Activated CD8-positive, alpha-beta memory T cell treated with anti-CD3 and anti-CD28 coated beads for 36 hours (primary cell): ENCODE measurements at regions not wholly inside any gene's neighbourhood (a gene's known extent, or its start where the extent isn't known, plus 50 kb on each side); places are given as distances from the start of the nearest gene placed in this dataset.

ENCODE experiments used
- CTCF ChIA-PET: fragments of 350-600 bp; sonication (Branson Sonifier 250); formaldehyde crosslinking; loops from one replicate; lab custom pipeline; 2021; ENCODE audit warnings: antibody characterized with exemption; lab: Charles Lee
- POLR2A ChIA-PET: fragments of 350-600 bp; sonication (Branson Sonifier 250); formaldehyde crosslinking; loops from one replicate; lab custom pipeline; 2021; ENCODE audit warnings: antibody characterized with exemption; lab: Charles Lee

DNA sequence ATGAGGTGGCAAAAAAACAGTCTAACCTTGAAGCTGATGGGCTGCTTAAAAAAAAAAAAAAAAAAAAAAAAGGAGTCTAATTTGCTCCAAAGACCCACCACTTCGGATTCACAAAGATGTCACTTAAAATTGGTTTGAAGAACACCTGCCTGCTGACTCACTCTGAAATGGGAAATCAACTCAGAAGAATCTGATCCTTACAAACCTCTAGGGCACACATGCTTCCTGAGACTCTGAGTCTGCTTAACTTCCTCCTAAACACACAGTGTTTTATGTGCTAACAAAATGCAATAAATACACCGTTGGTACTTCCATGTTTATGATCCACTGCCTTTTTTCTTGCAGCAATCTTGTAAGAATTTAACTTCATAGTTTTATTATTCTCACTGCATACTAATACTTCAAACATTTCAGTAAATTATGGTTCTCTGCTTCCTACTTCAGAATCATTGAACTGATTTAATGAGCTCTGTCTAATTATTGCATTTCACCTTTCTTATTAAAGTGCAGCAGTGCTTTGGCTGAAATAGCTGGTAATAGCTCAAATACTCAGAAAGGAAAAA, 73.0 kb upstream of the FRMD4B start:
- CTCF ChIA-PET: no interaction called here
- POLR2A ChIA-PET: no interaction called here

DNA sequence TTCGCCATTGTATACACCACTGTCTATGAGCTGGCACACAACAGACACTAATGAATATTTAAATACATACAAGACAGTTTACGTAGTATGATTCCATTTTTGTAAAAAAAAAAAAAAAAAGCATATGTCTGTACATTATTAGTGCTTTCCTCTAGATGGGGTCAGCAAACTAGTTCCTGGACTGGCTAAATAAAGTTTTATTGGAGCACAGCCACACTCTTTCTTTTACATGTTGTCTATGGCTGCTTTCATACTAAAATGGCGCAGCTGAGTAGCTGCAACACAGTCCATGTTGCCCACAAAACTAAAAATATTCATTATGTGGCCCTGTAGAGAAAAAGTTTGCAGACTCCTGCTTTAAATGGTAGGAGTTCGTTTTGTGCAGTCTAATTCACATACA, 70.7 kb upstream of the FRMD4B start:
- CTCF ChIA-PET: no interaction called here
- POLR2A ChIA-PET: no interaction called here

DNA sequence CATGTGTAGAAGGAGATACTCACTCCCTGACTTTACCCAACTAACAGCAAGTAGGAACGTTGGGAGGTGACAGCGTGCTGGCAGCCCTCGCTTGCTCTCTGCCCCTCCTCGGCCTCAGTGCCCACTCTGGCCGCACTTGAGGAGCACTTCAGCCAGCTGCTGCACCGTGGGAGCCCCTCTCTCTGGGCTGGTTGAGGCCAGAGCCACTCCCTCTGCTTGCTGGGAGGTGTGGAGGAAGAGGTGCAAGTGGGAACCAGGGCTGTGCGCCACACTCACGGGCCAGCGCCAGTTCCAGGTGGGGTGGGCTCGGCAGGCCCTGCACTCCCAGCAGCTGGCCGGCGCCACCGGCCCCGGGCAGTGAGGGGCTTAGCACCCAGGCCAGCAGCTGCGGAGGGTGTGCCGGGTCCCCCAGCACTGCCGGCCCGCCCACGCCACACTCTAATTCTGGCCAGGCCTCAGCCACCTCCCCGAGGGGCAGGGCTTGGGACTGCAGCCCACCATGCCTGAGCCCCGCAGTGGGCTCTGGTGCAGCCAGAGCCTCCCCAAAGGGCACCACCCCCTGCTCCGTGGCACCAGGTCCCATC, 68.4 kb upstream of the FRMD4B start:
- CTCF ChIA-PET: no interaction called here
- POLR2A ChIA-PET: no interaction called here

DNA sequence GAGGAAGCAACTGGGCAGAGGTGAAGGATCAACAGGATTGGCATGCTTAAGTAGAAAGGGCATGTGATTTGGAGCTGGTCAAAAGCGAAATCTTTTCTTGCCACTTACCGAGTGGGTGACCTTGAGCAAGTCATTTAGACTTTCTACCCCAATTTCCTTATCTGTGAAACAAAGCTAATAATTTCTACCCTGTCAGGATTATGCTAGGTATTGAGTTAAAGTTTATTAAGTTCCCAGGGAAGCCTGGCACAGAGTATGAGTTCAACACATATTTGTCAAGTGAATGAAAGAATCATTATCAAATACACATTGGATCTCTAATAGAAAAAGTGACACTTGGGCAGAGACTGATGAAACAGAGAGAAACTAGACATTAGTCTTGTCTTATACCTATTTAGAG, 66.4 kb upstream of the FRMD4B start:
- POLR2A ChIA-PET: no interaction called here
- CTCF ChIA-PET: no interaction called here

DNA sequence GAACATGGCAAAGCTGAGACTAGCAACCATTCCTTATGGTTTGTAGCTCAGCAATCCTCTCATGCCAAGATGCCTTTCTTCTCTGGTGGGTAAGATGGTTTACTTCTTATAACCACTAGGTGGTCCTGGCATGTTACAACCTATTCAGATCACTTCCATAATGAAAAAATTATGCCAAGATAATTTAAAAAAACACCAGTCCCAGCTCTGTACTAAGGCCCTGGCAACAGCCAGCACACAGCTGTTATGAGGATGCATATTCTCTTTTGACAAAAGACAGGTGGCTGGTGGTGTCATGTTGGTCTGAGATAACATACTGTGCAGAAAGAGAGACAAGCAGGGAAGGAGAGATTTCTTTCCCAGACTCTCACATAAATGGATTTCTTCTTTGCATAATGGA, 65.7 kb upstream of the FRMD4B start:
- POLR2A ChIA-PET: no interaction called here
- CTCF ChIA-PET: no interaction called here

DNA sequence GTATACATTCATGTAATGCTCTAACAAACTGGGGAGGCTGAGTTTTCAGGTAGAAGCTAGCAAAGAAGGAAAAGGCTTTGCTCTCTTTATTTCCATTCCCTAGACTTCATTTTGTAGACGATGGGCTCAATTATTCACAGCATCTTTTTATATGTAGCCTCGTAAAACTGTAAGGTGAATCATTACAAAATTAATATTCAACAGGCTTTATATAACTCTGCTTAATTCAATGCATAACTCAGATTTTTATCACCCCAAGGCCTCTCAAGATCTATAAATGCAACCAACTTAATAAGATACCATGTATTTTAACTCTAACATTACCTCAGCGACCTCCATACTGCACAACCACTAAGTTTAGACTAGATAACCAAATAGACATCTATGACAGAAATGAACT, 63.0 kb upstream of the FRMD4B start:
- ChIA-PET POLR2A (no interaction called here), CTCF (no interaction called here)

DNA sequence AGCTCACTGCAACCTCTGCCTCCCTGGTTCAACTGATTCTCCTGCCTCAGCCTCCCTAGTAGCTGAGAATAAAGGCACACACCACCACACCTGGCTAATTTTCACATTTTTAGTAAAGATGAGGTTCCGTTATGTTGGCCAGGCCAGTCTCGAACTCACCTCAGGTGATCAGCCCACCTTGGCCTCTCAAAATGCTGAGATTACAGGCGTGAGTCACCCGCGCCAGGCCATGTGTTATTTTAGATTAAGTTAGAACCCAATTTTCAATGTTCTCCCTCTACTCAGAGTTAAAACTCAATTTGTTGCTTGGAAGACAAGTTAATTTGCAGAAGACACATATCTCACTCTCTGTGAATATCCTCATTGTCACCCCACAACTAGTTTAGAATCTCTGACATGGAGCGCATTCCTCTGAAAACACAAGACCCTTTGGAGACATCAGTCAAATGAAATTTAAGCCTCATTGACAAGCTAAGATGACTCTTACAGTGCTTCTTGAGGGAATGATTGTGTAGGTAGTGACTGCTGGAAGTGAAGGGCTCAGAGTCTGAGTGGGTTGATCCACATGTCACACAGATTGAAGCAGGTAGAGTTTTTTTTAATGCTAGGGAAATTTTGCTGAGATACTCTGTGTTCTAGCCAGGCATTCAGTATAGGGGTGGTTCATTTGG, 60.6 kb upstream of the FRMD4B start:
- POLR2A ChIA-PET: no interaction called here
- CTCF ChIA-PET: no interaction called here

DNA sequence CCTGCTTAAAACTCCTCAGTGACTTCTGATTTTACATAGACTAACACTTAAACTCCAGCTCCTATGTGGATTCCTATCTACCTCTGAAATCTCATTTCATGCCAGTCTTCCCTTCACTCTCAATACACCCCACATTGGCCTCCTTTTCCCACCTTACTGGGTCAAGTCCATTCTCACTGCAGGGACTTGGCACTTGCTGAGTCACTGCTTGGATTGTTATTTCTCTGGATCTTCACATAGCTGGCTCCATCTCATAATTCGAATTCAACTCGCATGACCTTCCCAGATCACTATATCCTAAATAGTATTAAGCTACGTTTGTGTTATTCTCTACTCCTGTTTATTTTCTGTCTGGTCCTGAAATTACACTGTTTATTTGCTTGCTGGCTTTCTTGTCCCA, 59.6 kb upstream of the FRMD4B start:
- POLR2A ChIA-PET: no interaction called here

DNA sequence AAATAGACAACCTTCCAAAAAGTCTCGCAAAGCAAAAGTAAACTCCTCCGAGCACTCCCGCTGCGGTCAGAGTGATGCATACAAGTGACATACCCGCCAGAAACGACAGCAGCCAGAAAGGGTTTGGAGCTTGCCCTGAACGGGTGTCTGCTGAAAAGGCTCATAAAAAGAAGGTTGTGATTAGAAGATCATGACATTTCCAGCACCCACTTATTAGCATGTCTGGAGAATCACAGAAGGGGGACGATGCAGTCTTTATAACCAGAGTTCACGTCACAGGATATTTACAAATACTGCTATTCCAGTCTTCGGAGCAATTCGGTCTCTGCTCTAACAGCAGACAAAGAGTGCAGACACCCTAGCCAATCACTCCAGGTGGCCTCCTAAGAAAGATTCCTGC, 59.1 kb upstream of the FRMD4B start:
- POLR2A ChIA-PET: no interaction called here
- CTCF ChIA-PET: no interaction called here

More for the DNA sequence above, 59.6 kb upstream of the FRMD4B start:
- CTCF ChIA-PET: no interaction called here

DNA sequence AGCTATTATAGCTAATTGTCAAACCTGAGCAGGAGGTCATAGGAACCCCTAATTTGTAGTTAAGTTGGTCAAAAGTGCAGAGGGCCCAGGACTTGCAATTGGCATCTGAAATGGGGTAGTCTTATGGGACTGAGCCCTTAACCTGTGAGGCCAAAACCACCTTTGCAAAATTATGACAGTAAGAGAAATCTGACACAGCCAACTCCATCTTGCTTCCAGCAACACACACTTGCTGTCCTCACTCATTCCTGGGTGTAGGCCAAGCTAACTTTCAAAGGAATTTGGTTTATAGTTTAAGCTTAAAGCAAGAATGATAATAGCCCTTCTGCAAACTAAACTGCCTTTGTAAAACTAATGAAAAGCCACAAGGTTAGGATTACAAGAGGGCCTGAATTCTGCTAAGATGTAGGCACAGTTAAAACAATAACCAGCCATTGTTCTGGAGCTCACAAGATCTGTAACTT, 57.6 kb upstream of the FRMD4B start:
- CTCF ChIA-PET: no interaction called here
- POLR2A ChIA-PET: interaction anchor here (0.6 kb wide), 1 partner anchor 114 kb away, joined by 3 read pairs; no protein-coding TSS in a partner anchor

DNA sequence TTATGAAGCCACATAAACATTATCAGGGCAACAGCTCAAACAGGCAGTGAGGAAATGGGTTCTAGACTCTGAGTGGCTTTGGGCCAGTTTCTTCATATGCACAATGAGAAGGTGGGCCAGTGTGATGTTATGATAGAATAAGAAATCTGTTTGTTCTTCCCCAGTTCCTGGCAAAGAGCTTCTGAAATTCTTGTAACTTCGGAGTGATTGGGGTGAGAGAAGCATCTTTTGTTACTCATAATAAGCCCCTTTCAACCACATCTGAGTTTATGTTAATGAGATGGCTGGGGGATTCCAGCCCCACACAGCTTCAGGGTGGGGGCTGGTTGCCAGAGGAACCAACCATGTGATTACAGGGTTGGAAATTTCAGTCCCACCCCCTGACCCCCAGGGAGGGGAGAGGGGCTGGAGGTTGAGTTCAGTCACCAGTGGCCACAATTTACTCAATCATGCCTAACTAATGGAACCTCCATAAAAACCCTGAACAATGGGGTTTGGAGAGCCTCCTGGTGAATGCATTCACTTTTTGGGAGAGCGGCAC, 57.0 kb upstream of the FRMD4B start:
- ChIA-PET CTCF (no interaction called here), POLR2A (no interaction called here)

DNA sequence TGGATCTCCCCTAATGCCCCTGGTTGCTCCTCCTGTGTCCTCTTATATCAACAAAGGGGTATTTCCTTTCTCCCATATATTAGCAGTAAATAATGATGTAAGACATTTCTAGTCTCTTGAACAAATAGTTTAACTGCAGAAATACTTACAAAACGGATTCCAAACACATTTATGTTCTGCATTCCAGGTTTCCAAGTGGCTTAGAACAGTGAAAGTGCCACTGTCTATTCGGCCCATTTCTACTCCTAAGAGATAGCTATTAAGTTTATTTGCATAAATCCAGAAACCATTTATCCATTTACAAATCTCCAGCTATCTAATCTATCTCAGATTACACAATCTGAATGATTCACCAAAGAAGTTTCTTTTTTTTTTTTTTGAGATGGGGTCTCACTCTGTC, 55.8 kb upstream of the FRMD4B start:
- CTCF ChIA-PET: interaction anchor here (0.6 to 0.7 kb wide), 2 partner anchors 221 to 244 kb away, joined by 3 read pairs; no protein-coding TSS in a partner anchor
- POLR2A ChIA-PET: no interaction called here

DNA sequence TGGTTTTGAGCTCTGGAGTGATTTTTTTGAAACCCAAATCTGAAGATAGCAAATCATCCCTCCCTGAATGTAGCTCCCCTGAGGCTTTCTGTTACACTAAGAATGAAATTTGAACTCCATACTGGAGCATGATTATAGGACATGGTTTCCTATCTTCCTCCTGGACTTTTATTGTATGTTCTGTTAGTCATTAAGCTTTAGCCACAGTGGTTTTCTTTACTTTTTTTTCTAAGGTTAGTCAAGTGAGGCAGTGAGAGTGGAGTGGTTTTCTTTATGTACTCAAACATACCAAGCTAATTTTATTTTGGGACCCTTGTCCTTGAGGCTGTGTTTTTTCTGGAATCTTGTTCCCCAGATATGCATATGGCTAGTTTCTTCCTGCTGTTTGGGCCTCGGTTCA, 55.2 kb upstream of the FRMD4B start:
- CTCF ChIA-PET: interaction anchor here (0.6 to 0.7 kb wide), 3 partner anchors 131 to 243 kb away, joined by 3 read pairs; no protein-coding TSS in a partner anchor
- POLR2A ChIA-PET: no interaction called here

DNA sequence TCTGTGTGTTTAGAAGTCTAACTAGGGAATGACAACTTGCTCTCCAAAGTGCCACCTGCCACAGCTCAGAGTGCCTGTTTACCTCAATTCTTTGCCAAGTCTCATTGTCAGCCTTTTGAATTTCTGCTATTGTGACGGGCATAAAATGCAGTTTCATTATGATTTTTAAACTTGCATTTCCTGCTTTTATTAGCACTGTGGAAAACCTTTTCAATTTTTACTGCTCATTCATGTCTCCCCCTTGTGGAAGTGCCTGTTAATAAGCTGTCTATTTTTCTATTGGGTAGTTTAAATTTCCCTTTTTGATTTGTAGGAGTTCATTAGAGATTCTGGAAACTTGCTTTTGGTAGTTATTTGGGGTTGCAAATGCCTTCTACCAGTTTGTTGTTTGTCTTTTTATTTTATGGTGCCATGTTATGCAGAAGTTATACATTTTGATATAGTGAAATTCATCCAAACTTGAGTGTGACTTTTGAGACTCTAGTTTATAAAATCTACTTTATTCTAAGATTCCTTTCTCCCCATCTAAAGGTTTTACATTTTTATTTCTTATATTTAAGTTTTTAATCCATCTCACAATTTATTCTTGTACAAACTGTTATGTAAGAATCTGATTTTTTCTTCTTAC, 53.9 kb upstream of the FRMD4B start:
- CTCF ChIA-PET: no interaction called here

DNA sequence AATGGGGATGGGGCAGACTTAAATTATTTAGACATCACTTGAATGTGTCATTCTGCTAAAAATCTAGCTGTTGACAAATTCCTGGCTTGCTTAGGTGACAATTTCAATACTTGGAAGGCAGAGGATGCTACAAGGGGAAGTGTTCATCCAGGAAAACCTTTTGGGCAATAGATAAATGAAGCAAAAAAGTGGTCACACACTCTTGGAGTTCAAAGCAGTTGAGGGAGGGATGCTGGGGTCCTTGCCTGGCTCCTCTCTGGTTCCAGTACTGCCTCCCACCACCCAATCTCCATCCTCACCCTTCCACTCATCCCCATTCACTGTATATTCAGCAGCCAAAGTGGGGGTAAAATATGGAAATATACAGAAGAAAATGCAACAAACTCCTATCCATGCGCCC, 52.6 kb upstream of the FRMD4B start:
- POLR2A ChIA-PET: no interaction called here
- CTCF ChIA-PET: no interaction called here

More for the DNA sequence above, 53.9 kb upstream of the FRMD4B start:
- POLR2A ChIA-PET: no interaction called here

DNA sequence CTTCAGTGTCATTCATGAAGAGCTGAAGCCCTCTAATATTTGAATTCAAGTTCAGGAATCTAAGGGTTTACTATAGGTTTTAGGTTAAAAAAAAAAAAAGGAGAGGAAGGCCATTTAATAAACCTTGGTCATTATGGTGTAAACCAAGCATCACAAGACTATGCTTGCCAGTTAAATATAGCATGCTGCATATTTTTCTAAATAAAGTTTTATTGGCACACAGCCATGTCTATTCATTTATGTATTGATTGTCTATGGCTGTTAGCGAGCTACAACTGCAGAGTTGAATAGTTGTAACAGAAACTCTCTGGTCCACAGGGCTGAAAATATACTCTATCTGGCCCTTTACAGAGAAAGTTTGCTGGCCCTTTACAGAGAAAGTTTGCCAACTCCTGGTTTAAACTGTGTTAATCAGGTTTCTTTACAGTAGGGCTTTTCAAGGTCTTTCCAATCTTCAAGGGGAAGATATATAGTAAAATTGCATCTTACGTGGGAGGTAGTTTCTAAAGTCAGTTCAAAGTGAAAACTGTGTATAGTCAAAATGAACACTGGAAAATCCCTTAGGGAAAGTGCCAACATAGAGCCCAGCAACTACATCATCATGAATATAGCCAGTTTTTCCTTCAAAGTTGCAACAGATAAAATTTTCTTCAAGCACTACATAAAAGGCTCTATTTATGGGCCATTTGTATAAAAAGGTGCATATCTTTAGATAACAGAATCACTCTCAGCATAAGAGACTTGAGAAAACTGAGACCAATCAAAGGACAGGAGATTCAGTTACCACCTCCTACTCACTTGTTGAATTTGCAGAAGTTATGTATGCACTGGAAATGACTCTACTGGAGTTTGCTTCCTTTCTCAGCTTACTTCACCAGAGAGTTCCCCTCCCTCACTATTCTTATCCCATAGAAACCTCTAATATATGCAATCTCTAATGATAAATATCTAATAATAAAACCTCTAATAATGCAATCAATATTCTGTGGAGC, 49.7 kb upstream of the FRMD4B start:
- POLR2A ChIA-PET: no interaction called here
- CTCF ChIA-PET: no interaction called here
